ENCODE measurements at regions not wholly inside any gene's neighbourhood (a gene's known extent, or its start where the extent isn't known, plus 50 kb on each side); places are given as distances from the start of the nearest gene placed in this dataset.

- TF ChIP-seq CTCF (IDR thresholded peaks at IDR 0.05): no peak
- no peak for TF ChIP-seq POLR2A (IDR thresholded peaks at IDR 0.05)
- no peak for TF ChIP-seq EP300 (IDR thresholded peaks at IDR 0.05)
These were observed 667.3 kb downstream of the ACTL7B start for GRCh38 chr9:108188482-108188881.
